Thyroid gland (tissue), 4 donors: ENCODE measurements at regions not wholly inside any gene's neighbourhood (a gene's known extent, or its start where the extent isn't known, plus 50 kb on each side); places are given as distances from the start of the nearest gene placed in this dataset.
A peak's percentile ranks its signal among the peaks of the same experiment; 100 is the strongest.

Experiments used
- DNase-seq, 2 donors: peaks; one replicate each; pipeline ENCODE4 v3.0.0-alpha.2; 2019
- H3K27ac ChIP-seq, 3 donors: fragments of 200-600 bp; sonication (generic); 1 replicate in 2 of 3; 2 replicates in 1 of 3; pipeline ENCODE4 v1.5.1; 2016 to 2019; ENCODE audit warnings: mild to moderate bottlenecking in 1 of 3, moderate library complexity in 1 of 3
- H3K27me3 ChIP-seq: fragments of 200-600 bp; sonication (generic); one replicate; pipeline ENCODE4 v1.5.1; 2019
- H3K36me3 ChIP-seq, 2 donors: fragments of 200-600 bp; sonication (generic); one replicate each; pipeline ENCODE4 v1.5.1; 2016 to 2019
- H3K4me1 ChIP-seq, 2 donors: fragments of 200-600 bp; sonication (generic); one replicate each; pipeline ENCODE4 v1.5.1; 2017 to 2019
- H3K4me3 ChIP-seq, 3 donors: fragments of 200-600 bp; sonication (generic); replicated peaks in 1 of 3; 1 replicate in 2 of 3; 2 replicates in 1 of 3; pipeline ENCODE4 v1.5.1; 2016; ENCODE audit warnings: mild to moderate bottlenecking in 1 of 3
- H3K9me3 ChIP-seq: fragments of 200-600 bp; sonication (generic); one replicate; pipeline ENCODE4 v1.5.1; 2017
- CTCF ChIP-seq, 6 experiments: fragments of 200-600 bp in 3 of 6; fragments of 450-650 bp in 3 of 6; sonication (generic) in 3 of 6; IDR thresholded peaks; one replicate each; pipeline ENCODE4 v1.5.1; 2016 to 2019; ENCODE audit warnings: antibody characterized with exemption in 6 of 6, mild to moderate bottlenecking in 2 of 6, inconsistent platforms in 1 of 6, moderate library complexity in 1 of 6
- POLR2A ChIP-seq, 2 donors: fragments of 450-650 bp; IDR thresholded peaks; one replicate each; pipeline ENCODE4 v1.6.1; 2017; ENCODE audit warnings: antibody characterized with exemption in 2 of 2, mild to moderate bottlenecking in 2 of 2, moderate library complexity in 1 of 2
- WGBS, 2 donors: methylation state at CpG; one replicate each; pipeline ENCODE4 v1.1.5; 2017; 5-methylcytosine and 5-hydroxymethylcytosine counted together
- intact Hi-C: fragments of 100-400 bp; cut with DNase I; formaldehyde crosslinking; loops from one replicate; pipeline ENCODE4 v1.15.1; 2023

GRCh38 chr9:7284517-7284916 is 515.1 kb downstream of the DMAC1 start:
- intact Hi-C loops: no loop called here
- Histone ChIP-seq H3K27ac (no peak overlapping the region), H3K4me1 (no peaks in the 10 kb centered on the region), H3K9me3 (no peaks in the 10 kb centered on the region), H3K4me3 (no peak overlapping the region), H3K36me3 (no peaks in the 10 kb centered on the region), H3K27me3 (no peaks in the 10 kb centered on the region)
- TF ChIP-seq CTCF (IDR thresholded peaks at IDR 0.05) (no peak), POLR2A (IDR thresholded peaks at IDR 0.05) (no peak)
- DNase-seq: no peak
- 51 to 69% methylated on average over 2 of the region's 2 CpGs for WGBS, 2 donors

GRCh38 chr9:7284117-7284516 is 515.5 kb downstream of the DMAC1 start:
- 94 to 98% methylated on average over 1 of the region's 1 CpG for WGBS, 2 donors
- H3K36me3 ChIP-seq: no peaks in the 10 kb centered on the region
- intact Hi-C loops: no loop called here
- DNase-seq: no peak
- H3K4me1 ChIP-seq: no peaks in the 10 kb centered on the region
- no peak for TF ChIP-seq POLR2A (IDR thresholded peaks at IDR 0.05)
- no peak for TF ChIP-seq CTCF (IDR thresholded peaks at IDR 0.05)
- no peaks in the 10 kb centered on the region for H3K9me3 ChIP-seq
- H3K4me3 ChIP-seq: no peak overlapping the region
- H3K27ac ChIP-seq: no peak overlapping the region
- H3K27me3 ChIP-seq: no peaks in the 10 kb centered on the region

GRCh38 chr9:7273575-7273974 is 515.8 kb downstream of the KDM4C start:
- Histone ChIP-seq H3K36me3 (no peaks in the 10 kb centered on the region), H3K4me3 (no peak overlapping the region), H3K9me3 (no peaks in the 10 kb centered on the region), H3K4me1 (peaks cover under 1 to 5% of the 10 kb centered on the region in 2 donors), H3K27me3 (no peaks in the 10 kb centered on the region), H3K27ac (no peak overlapping the region)
- peak in 1 of 2 donors; percentile 21 for DNase-seq
- TF ChIP-seq POLR2A (IDR thresholded peaks at IDR 0.05) (no peak), CTCF (IDR thresholded peaks at IDR 0.05) (peak in 1 of 6 experiments; percentile 27)
- intact Hi-C loops: no loop called here
- 57 to 68% methylated on average over 5 of the region's 5 CpGs for WGBS, 2 donors

GRCh38 chr9:7266911-7267595 is 509.3 kb downstream of the KDM4C start:
- Histone ChIP-seq H3K4me1 (peaks cover 12 to 22% of the 10 kb centered on the region in 2 donors), H3K27ac (no peak overlapping the region), H3K9me3 (no peaks in the 10 kb centered on the region), H3K4me3 (no peak overlapping the region), H3K36me3 (no peaks in the 10 kb centered on the region), H3K27me3 (no peaks in the 10 kb centered on the region)
- intact Hi-C loops: no loop called here
- TF ChIP-seq POLR2A (IDR thresholded peaks at IDR 0.05) (no peak), CTCF (IDR thresholded peaks at IDR 0.05) (no peak)
- 39 to 50% methylated on average over 13 to 14 of the region's 14 CpGs for WGBS, 2 donors
- peak; percentile 32 to 39 for DNase-seq

- no peak for TF ChIP-seq CTCF (IDR thresholded peaks at IDR 0.05)
- no peak for TF ChIP-seq POLR2A (IDR thresholded peaks at IDR 0.05)
- Histone ChIP-seq H3K4me1 (peaks cover 12 to 22% of the 10 kb centered on the region in 2 donors), H3K9me3 (no peaks in the 10 kb centered on the region), H3K4me3 (no peak overlapping the region), H3K36me3 (no peaks in the 10 kb centered on the region), H3K27me3 (no peaks in the 10 kb centered on the region), H3K27ac (no peak overlapping the region)
- DNase-seq: no peak
- intact Hi-C loops: no loop called here
Observed at GRCh38 chr9:7265181-7265580, 507.4 kb downstream of the KDM4C start.
